ENCODE measurements at regions not wholly inside any gene's neighbourhood (a gene's known extent, or its start where the extent isn't known, plus 50 kb on each side); places are given as distances from the start of the nearest gene placed in this dataset.

GRCh38 chr15:47929138-47929803 is 191.5 kb upstream of the SLC24A5 start:
- 100% methylated on average over 1 of the region's 6 CpGs for WGBS (ENCODE audit: extremely low coverage, insufficient coverage, low lambda C conversion rate)
- Histone ChIP-seq H3K4ac (ENCODE audit: low read depth, low read length) (no peak overlapping the region), H4K5ac (ENCODE audit: low read length) (no peak overlapping the region), H3K18ac (ENCODE audit: low read length) (no peak overlapping the region), H3K27me3 (ENCODE audit: insufficient read depth, low read length, poor library complexity) (no peaks in the 10 kb centered on the region), H3K4me1 (ENCODE audit: control insufficient read depth, low read depth, low read length) (peaks cover 9% of the 10 kb centered on the region), H3K56ac (ENCODE audit: low read length) (no peak overlapping the region), H3K36me3 (ENCODE audit: control insufficient read depth, insufficient read depth, low read length) (no peaks in the 10 kb centered on the region), H2AK5ac (ENCODE audit: low read length) (no peak overlapping the region), H3K27ac (ENCODE audit: low read depth, low read length) (no peak overlapping the region), H4K8ac (ENCODE audit: low read depth, low read length) (no peak overlapping the region), H3K23ac (ENCODE audit: low read length) (no peak overlapping the region), H2BK15ac (replicated peaks; ENCODE audit: low read depth) (no peak overlapping the region), H3K4me2 (ENCODE audit: low read length) (no peak overlapping the region), H3K4me3 (ENCODE audit: low read length) (no peak overlapping the region), H3K79me2 (ENCODE audit: control insufficient read depth, insufficient read depth, low read length) (no peaks in the 10 kb centered on the region), H3K79me1 (ENCODE audit: low read length) (no peaks in the 10 kb centered on the region), H3K9ac (ENCODE audit: low read length) (no peak overlapping the region), H2BK5ac (ENCODE audit: low read length) (no peak overlapping the region), H2BK120ac (ENCODE audit: low read depth, low read length) (no peak overlapping the region)
- DNase-seq = no peak

GRCh38 chr15:47932261-47932660 is 188.5 kb upstream of the SLC24A5 start:
- H3K79me2 ChIP-seq (ENCODE audit: control insufficient read depth, insufficient read depth, low read length) = no peaks in the 10 kb centered on the region
- peak overlapping the region; percentile 7 for H4K5ac ChIP-seq (ENCODE audit: low read length)
- H3K27ac ChIP-seq (ENCODE audit: low read depth, low read length) = peak overlapping the region; percentile 90
- no peak overlapping the region for H3K4me3 ChIP-seq (ENCODE audit: low read length)
- no peak overlapping the region for H3K4ac ChIP-seq (ENCODE audit: low read depth, low read length)
- no peak overlapping the region for H2BK120ac ChIP-seq (ENCODE audit: low read depth, low read length)
- no peaks in the 10 kb centered on the region for H3K36me3 ChIP-seq (ENCODE audit: control insufficient read depth, insufficient read depth, low read length)
- H2AK5ac ChIP-seq (ENCODE audit: low read length) = peak overlapping the region; percentile 97
- peaks cover 9% of the 10 kb centered on the region for H3K4me1 ChIP-seq (ENCODE audit: control insufficient read depth, low read depth, low read length)
- peak overlapping the region; percentile 23 for H3K9ac ChIP-seq (ENCODE audit: low read length)
- peak overlapping the region; percentile 28 for H3K56ac ChIP-seq (ENCODE audit: low read length)
- peak overlapping the region; percentile 29 for H3K18ac ChIP-seq (ENCODE audit: low read length)
- no peaks in the 10 kb centered on the region for H3K79me1 ChIP-seq (ENCODE audit: low read length)
- no CpG with 5 or more reads among the region's 3 CpGs for WGBS (ENCODE audit: extremely low coverage, insufficient coverage, low lambda C conversion rate)
- no peak overlapping the region for H3K23ac ChIP-seq (ENCODE audit: low read length)
- peak overlapping the region; percentile 93 for H2BK5ac ChIP-seq (ENCODE audit: low read length)
- no peak for DNase-seq
- no peak overlapping the region for H3K4me2 ChIP-seq (ENCODE audit: low read length)
- no peak overlapping the region for H2BK15ac ChIP-seq (replicated peaks; ENCODE audit: low read depth)
- no peaks in the 10 kb centered on the region for H3K27me3 ChIP-seq (ENCODE audit: insufficient read depth, low read length, poor library complexity)
- no peak overlapping the region for H4K8ac ChIP-seq (ENCODE audit: low read depth, low read length)

DNA sequence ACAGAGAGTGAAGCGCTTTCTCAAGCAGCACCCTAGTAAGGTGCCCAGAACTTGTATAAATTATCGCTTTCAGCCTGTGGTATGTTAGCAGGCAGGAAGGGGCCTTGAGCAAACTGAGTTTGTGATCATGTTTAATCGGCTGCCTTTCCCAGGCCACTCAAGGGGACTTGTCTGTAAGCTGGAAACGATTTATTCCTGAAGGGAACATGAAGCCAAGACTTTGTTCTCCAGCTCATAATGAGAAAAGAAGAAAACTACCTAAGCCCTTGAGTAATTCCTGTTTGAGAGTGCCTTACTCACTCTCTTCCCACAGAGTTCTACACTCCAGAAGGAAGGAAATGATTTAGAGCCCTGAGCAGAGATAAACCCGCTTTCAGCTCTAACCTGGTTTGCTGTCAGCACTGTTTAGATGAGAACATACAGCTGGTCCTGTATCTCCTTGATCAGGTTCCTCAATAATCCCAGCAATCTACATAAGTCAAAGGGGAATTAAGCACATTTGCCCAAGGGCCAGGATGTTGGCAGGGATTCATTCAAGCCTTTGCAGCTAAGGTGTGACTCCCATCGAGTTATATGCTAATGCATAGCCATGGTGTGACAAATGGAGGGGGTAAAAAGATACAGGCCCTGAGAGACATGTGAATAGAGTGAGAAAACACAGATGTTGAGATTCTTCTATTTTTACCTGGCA is 187.7 kb upstream of the SLC24A5 start:
- WGBS (ENCODE audit: extremely low coverage, insufficient coverage, low lambda C conversion rate) = no CpG with 5 or more reads among the region's 6 CpGs
- Histone ChIP-seq H3K23ac (ENCODE audit: low read length) (no peak overlapping the region), H2AK5ac (ENCODE audit: low read length) (peak overlapping the region; percentile 40), H3K79me2 (ENCODE audit: control insufficient read depth, insufficient read depth, low read length) (no peaks in the 10 kb centered on the region), H4K8ac (ENCODE audit: low read depth, low read length) (no peak overlapping the region), H3K27ac (ENCODE audit: low read depth, low read length) (peak overlapping the region; percentile 90), H3K4me2 (ENCODE audit: low read length) (no peak overlapping the region), H3K79me1 (ENCODE audit: low read length) (no peaks in the 10 kb centered on the region), H3K4ac (ENCODE audit: low read depth, low read length) (peak overlapping the region; percentile 95), H3K18ac (ENCODE audit: low read length) (peak overlapping the region; percentile 29), H2BK15ac (replicated peaks; ENCODE audit: low read depth) (no peak overlapping the region), H3K27me3 (ENCODE audit: insufficient read depth, low read length, poor library complexity) (no peaks in the 10 kb centered on the region), H3K36me3 (ENCODE audit: control insufficient read depth, insufficient read depth, low read length) (no peaks in the 10 kb centered on the region), H3K4me3 (ENCODE audit: low read length) (no peak overlapping the region), H3K4me1 (ENCODE audit: control insufficient read depth, low read depth, low read length) (peaks cover 9% of the 10 kb centered on the region), H2BK120ac (ENCODE audit: low read depth, low read length) (peak overlapping the region; percentile 90), H3K9ac (ENCODE audit: low read length) (peak overlapping the region; percentile 7), H3K56ac (ENCODE audit: low read length) (peak overlapping the region; percentile 28), H4K5ac (ENCODE audit: low read length) (no peak overlapping the region), H2BK5ac (ENCODE audit: low read length) (peak overlapping the region; percentile 88)
- peak; percentile 98 for DNase-seq

DNA sequence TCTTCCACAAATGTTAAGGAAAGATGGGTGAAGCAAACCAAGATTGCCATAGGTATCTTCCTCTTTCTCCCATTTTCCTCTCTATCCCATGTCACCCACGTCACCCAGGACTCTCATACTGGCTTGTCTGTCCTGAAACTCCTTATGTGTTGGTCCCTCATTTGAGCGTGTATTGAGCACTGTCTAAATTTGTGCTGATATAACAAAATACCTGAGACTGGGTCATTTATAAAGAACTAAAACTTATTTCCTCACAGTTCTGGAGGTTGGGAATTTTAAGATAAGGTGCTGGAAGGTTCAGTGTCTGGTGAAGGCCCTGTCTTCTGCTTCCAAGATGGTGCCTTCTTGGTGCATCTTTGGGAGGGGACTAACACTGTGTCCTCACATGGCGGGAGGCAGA is 186.9 kb upstream of the SLC24A5 start:
- Histone ChIP-seq H3K27me3 (ENCODE audit: insufficient read depth, low read length, poor library complexity) (no peaks in the 10 kb centered on the region), H3K4me2 (ENCODE audit: low read length) (no peak overlapping the region), H3K4ac (ENCODE audit: low read depth, low read length) (no peak overlapping the region), H3K27ac (ENCODE audit: low read depth, low read length) (peak overlapping the region; percentile 85), H2BK5ac (ENCODE audit: low read length) (peak overlapping the region; percentile 98), H2BK120ac (ENCODE audit: low read depth, low read length) (peak overlapping the region; percentile 82), H3K79me1 (ENCODE audit: low read length) (no peaks in the 10 kb centered on the region), H4K8ac (ENCODE audit: low read depth, low read length) (no peak overlapping the region), H3K18ac (ENCODE audit: low read length) (peak overlapping the region; percentile 78), H2AK5ac (ENCODE audit: low read length) (peak overlapping the region; percentile 86), H3K56ac (ENCODE audit: low read length) (peak overlapping the region; percentile 81), H3K23ac (ENCODE audit: low read length) (no peak overlapping the region), H2BK15ac (replicated peaks; ENCODE audit: low read depth) (peak overlapping the region; percentile 37), H3K4me1 (ENCODE audit: control insufficient read depth, low read depth, low read length) (peaks cover 11% of the 10 kb centered on the region), H3K4me3 (ENCODE audit: low read length) (no peak overlapping the region), H3K79me2 (ENCODE audit: control insufficient read depth, insufficient read depth, low read length) (no peaks in the 10 kb centered on the region), H3K9ac (ENCODE audit: low read length) (peak overlapping the region; percentile 28), H3K36me3 (ENCODE audit: control insufficient read depth, insufficient read depth, low read length) (no peaks in the 10 kb centered on the region), H4K5ac (ENCODE audit: low read length) (peak overlapping the region; percentile 77)
- no CpG with 5 or more reads among the region's 3 CpGs for WGBS (ENCODE audit: extremely low coverage, insufficient coverage, low lambda C conversion rate)
- DNase-seq = no peak

DNA sequence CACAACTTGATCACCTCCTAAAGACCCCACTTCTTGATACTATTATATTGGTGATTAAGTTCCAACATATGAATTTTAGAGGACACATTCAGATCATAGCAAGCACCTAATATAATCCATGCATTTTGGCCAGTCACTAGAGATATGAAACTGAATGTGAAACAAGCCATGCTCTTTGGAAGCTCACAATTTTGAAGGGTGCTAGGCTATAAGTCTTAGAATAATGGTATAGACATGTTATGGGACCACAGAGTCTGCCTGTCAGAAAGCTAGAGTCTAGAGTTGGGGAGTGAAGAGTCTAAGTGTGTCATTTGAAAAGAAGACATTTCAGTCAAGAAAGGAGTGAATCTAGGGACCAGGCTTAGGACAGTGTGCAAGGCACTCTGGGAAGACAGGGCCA is 186.4 kb upstream of the SLC24A5 start:
- Histone ChIP-seq H2AK5ac (ENCODE audit: low read length) (peak overlapping the region; percentile 98), H3K18ac (ENCODE audit: low read length) (peak overlapping the region; percentile 78), H2BK5ac (ENCODE audit: low read length) (peak overlapping the region; percentile 98), H3K27me3 (ENCODE audit: insufficient read depth, low read length, poor library complexity) (no peaks in the 10 kb centered on the region), H3K56ac (ENCODE audit: low read length) (peak overlapping the region; percentile 81), H4K5ac (ENCODE audit: low read length) (peak overlapping the region; percentile 77), H3K27ac (ENCODE audit: low read depth, low read length) (peak overlapping the region; percentile 85), H4K8ac (ENCODE audit: low read depth, low read length) (no peak overlapping the region), H3K9ac (ENCODE audit: low read length) (no peak overlapping the region), H3K4ac (ENCODE audit: low read depth, low read length) (no peak overlapping the region), H3K23ac (ENCODE audit: low read length) (no peak overlapping the region), H3K79me2 (ENCODE audit: control insufficient read depth, insufficient read depth, low read length) (no peaks in the 10 kb centered on the region), H3K36me3 (ENCODE audit: control insufficient read depth, insufficient read depth, low read length) (no peaks in the 10 kb centered on the region), H3K4me2 (ENCODE audit: low read length) (no peak overlapping the region), H3K79me1 (ENCODE audit: low read length) (no peaks in the 10 kb centered on the region), H2BK120ac (ENCODE audit: low read depth, low read length) (peak overlapping the region; percentile 82), H3K4me1 (ENCODE audit: control insufficient read depth, low read depth, low read length) (peaks cover 11% of the 10 kb centered on the region), H3K4me3 (ENCODE audit: low read length) (no peak overlapping the region), H2BK15ac (replicated peaks; ENCODE audit: low read depth) (peak overlapping the region; percentile 37)
- no peak for DNase-seq
